ENCODE measurements at regions not wholly inside any gene's neighbourhood (a gene's known extent, or its start where the extent isn't known, plus 50 kb on each side); places are given as distances from the start of the nearest gene placed in this dataset.
"Not testable (repeated sequence)": the region's sequence is repeated elsewhere in the genome, so short reads cannot be mapped to it uniquely, and the experiment has no call there.

GRCh38 chr6:120804612-120805011, 529.7 kb downstream of the TBC1D32 start:
- Histone ChIP-seq H3K27ac (ENCODE audit: low read depth, low read length) (no peak overlapping the region), H3K27me3 (ENCODE audit: insufficient read depth, low read length) (no peaks in the 10 kb centered on the region), H3K9me3 (ENCODE audit: insufficient read depth, low read depth, low read length) (no peaks in the 10 kb centered on the region), H3K36me3 (ENCODE audit: insufficient read depth, low read length) (no peaks in the 10 kb centered on the region), H3K4me3 (ENCODE audit: low read length) (no peak overlapping the region), H3K4me1 (ENCODE audit: insufficient read depth, low read length) (no peaks in the 10 kb centered on the region), H3K9ac (ENCODE audit: low read depth, low read length) (no peak overlapping the region)
- WGBS = 90% methylated on average over 2 of the region's 2 CpGs

GRCh38 chr6:120786682-120787081, 547.6 kb downstream of the TBC1D32 start:
- H3K9me3 ChIP-seq (ENCODE audit: insufficient read depth, low read depth, low read length) = no peaks in the 10 kb centered on the region
- no peak overlapping the region for H3K4me3 ChIP-seq (ENCODE audit: low read length)
- H3K9ac ChIP-seq (ENCODE audit: low read depth, low read length) = no peak overlapping the region
- 95% methylated on average over 10 of the region's 10 CpGs for WGBS
- no peak overlapping the region for H3K27ac ChIP-seq (ENCODE audit: low read depth, low read length)
- H3K27me3 ChIP-seq (ENCODE audit: insufficient read depth, low read length) = no peaks in the 10 kb centered on the region
- no peaks in the 10 kb centered on the region for H3K36me3 ChIP-seq (ENCODE audit: insufficient read depth, low read length)
- no peaks in the 10 kb centered on the region for H3K4me1 ChIP-seq (ENCODE audit: insufficient read depth, low read length)

GRCh38 chr6:120786256-120786655, 548.0 kb downstream of the TBC1D32 start:
- Histone ChIP-seq H3K9ac (ENCODE audit: low read depth, low read length) (no peak overlapping the region), H3K4me1 (ENCODE audit: insufficient read depth, low read length) (no peaks in the 10 kb centered on the region), H3K27ac (ENCODE audit: low read depth, low read length) (no peak overlapping the region), H3K9me3 (ENCODE audit: insufficient read depth, low read depth, low read length) (no peaks in the 10 kb centered on the region), H3K4me3 (ENCODE audit: low read length) (no peak overlapping the region), H3K36me3 (ENCODE audit: insufficient read depth, low read length) (no peaks in the 10 kb centered on the region), H3K27me3 (ENCODE audit: insufficient read depth, low read length) (no peaks in the 10 kb centered on the region)
- 96% methylated on average over 8 of the region's 8 CpGs for WGBS

- no peaks in the 10 kb centered on the region for H3K9me3 ChIP-seq (ENCODE audit: insufficient read depth, low read depth, low read length)
- no peak overlapping the region for H3K27ac ChIP-seq (ENCODE audit: low read depth, low read length)
- H3K36me3 ChIP-seq (ENCODE audit: insufficient read depth, low read length) = no peaks in the 10 kb centered on the region
- H3K9ac ChIP-seq (ENCODE audit: low read depth, low read length) = no peak overlapping the region
- 96% methylated on average over 7 of the region's 7 CpGs for WGBS
- H3K27me3 ChIP-seq (ENCODE audit: insufficient read depth, low read length) = no peaks in the 10 kb centered on the region
- H3K4me3 ChIP-seq (ENCODE audit: low read length) = no peak overlapping the region
- H3K4me1 ChIP-seq (ENCODE audit: insufficient read depth, low read length) = no peaks in the 10 kb centered on the region
Measured at GRCh38 chr6:120785459-120786086, 548.7 kb downstream of the TBC1D32 start.

GRCh38 chr6:120779441-120779840, 554.8 kb downstream of the TBC1D32 start:
- no peaks in the 10 kb centered on the region for H3K27me3 ChIP-seq (ENCODE audit: insufficient read depth, low read length)
- H3K9ac ChIP-seq (ENCODE audit: low read depth, low read length) = no peak overlapping the region
- 97% methylated on average over 4 of the region's 4 CpGs for WGBS
- no peak overlapping the region for H3K4me3 ChIP-seq (ENCODE audit: low read length)
- no peaks in the 10 kb centered on the region for H3K4me1 ChIP-seq (ENCODE audit: insufficient read depth, low read length)
- H3K27ac ChIP-seq (ENCODE audit: low read depth, low read length) = no peak overlapping the region
- H3K9me3 ChIP-seq (ENCODE audit: insufficient read depth, low read depth, low read length) = no peaks in the 10 kb centered on the region
- no peaks in the 10 kb centered on the region for H3K36me3 ChIP-seq (ENCODE audit: insufficient read depth, low read length)

GRCh38 chr6:120775698-120776097, 558.6 kb downstream of the TBC1D32 start:
- H3K27ac ChIP-seq (ENCODE audit: low read depth, low read length) = no peak overlapping the region
- WGBS = 96% methylated on average over 3 of the region's 3 CpGs
- no peak overlapping the region for H3K4me3 ChIP-seq (ENCODE audit: low read length)
- no peak overlapping the region for H3K9ac ChIP-seq (ENCODE audit: low read depth, low read length)
- no peaks in the 10 kb centered on the region for H3K27me3 ChIP-seq (ENCODE audit: insufficient read depth, low read length)
- H3K36me3 ChIP-seq (ENCODE audit: insufficient read depth, low read length) = no peaks in the 10 kb centered on the region
- no peaks in the 10 kb centered on the region for H3K4me1 ChIP-seq (ENCODE audit: insufficient read depth, low read length)
- H3K9me3 ChIP-seq (ENCODE audit: insufficient read depth, low read depth, low read length) = no peaks in the 10 kb centered on the region

GRCh38 chr6:120774275-120774674, 560.0 kb downstream of the TBC1D32 start:
- H3K4me3 ChIP-seq (ENCODE audit: low read length) = no peak overlapping the region
- H3K36me3 ChIP-seq (ENCODE audit: insufficient read depth, low read length) = no peaks in the 10 kb centered on the region
- no peaks in the 10 kb centered on the region for H3K9me3 ChIP-seq (ENCODE audit: insufficient read depth, low read depth, low read length)
- no peaks in the 10 kb centered on the region for H3K27me3 ChIP-seq (ENCODE audit: insufficient read depth, low read length)
- H3K4me1 ChIP-seq (ENCODE audit: insufficient read depth, low read length) = no peaks in the 10 kb centered on the region
- WGBS = 73% methylated on average over 1 of the region's 1 CpG
- H3K27ac ChIP-seq (ENCODE audit: low read depth, low read length) = no peak overlapping the region
- no peak overlapping the region for H3K9ac ChIP-seq (ENCODE audit: low read depth, low read length)

- Histone ChIP-seq H3K9me3 (ENCODE audit: insufficient read depth, low read depth, low read length) (no peaks in the 10 kb centered on the region), H3K4me3 (ENCODE audit: low read length) (no peak overlapping the region), H3K27ac (ENCODE audit: low read depth, low read length) (no peak overlapping the region), H3K9ac (ENCODE audit: low read depth, low read length) (no peak overlapping the region), H3K27me3 (ENCODE audit: insufficient read depth, low read length) (no peaks in the 10 kb centered on the region), H3K4me1 (ENCODE audit: insufficient read depth, low read length) (no peaks in the 10 kb centered on the region), H3K36me3 (ENCODE audit: insufficient read depth, low read length) (no peaks in the 10 kb centered on the region)
- 100% methylated on average over 4 of the region's 4 CpGs for WGBS
Measured at GRCh38 chr6:120771019-120771418, 563.3 kb downstream of the TBC1D32 start.

GRCh38 chr6:120764312-120764711, 570.0 kb downstream of the TBC1D32 start:
- no peak overlapping the region for H3K4me3 ChIP-seq (ENCODE audit: low read length)
- peaks cover 5% of the 10 kb centered on the region; the same call in 1 of the 2 replicates for H3K4me1 ChIP-seq (ENCODE audit: insufficient read depth, low read length)
- no peaks in the 10 kb centered on the region for H3K36me3 ChIP-seq (ENCODE audit: insufficient read depth, low read length)
- H3K9ac ChIP-seq (ENCODE audit: low read depth, low read length) = no peak overlapping the region
- H3K27ac ChIP-seq (ENCODE audit: low read depth, low read length) = no peak overlapping the region
- H3K27me3 ChIP-seq (ENCODE audit: insufficient read depth, low read length) = no peaks in the 10 kb centered on the region
- no peaks in the 10 kb centered on the region for H3K9me3 ChIP-seq (ENCODE audit: insufficient read depth, low read depth, low read length)

- no peak overlapping the region for H3K9ac ChIP-seq (ENCODE audit: low read depth, low read length)
Measured at GRCh38 chr6:120759570-120759969, 574.7 kb downstream of the TBC1D32 start.

GRCh38 chr6:120748574-120748973, 585.7 kb downstream of the TBC1D32 start:
- WGBS = 66% methylated on average over 11 of the region's 12 CpGs
- not testable (repeated sequence) for H3K27me3 ChIP-seq (ENCODE audit: insufficient read depth, low read length); H3K36me3 ChIP-seq (ENCODE audit: insufficient read depth, low read length); H3K4me1 ChIP-seq (ENCODE audit: insufficient read depth, low read length); H3K9me3 ChIP-seq (ENCODE audit: insufficient read depth, low read depth, low read length); H3K9ac ChIP-seq (ENCODE audit: low read depth, low read length); H3K27ac ChIP-seq (ENCODE audit: low read depth, low read length); H3K4me3 ChIP-seq (ENCODE audit: low read length)

More at GRCh38 chr6:120759570-120759969, 574.7 kb downstream of the TBC1D32 start:
- Histone ChIP-seq H3K36me3 (ENCODE audit: insufficient read depth, low read length) (no peaks in the 10 kb centered on the region), H3K9me3 (ENCODE audit: insufficient read depth, low read depth, low read length) (no peaks in the 10 kb centered on the region), H3K27me3 (ENCODE audit: insufficient read depth, low read length) (no peaks in the 10 kb centered on the region), H3K4me3 (ENCODE audit: low read length) (no peak overlapping the region), H3K4me1 (ENCODE audit: insufficient read depth, low read length) (peaks cover 5% of the 10 kb centered on the region; the same call in 1 of the 2 replicates), H3K27ac (ENCODE audit: low read depth, low read length) (no peak overlapping the region)
- WGBS = no CpG with 5 or more reads among the region's 1 CpG

GRCh38 chr6:120736740-120737139, 597.5 kb downstream of the TBC1D32 start:
- H3K9me3 ChIP-seq (ENCODE audit: insufficient read depth, low read depth, low read length) = peaks cover 2% of the 10 kb centered on the region

More at GRCh38 chr6:120736740-120737139, 597.5 kb downstream of the TBC1D32 start:
- Histone ChIP-seq H3K9ac (ENCODE audit: low read depth, low read length) (no peak overlapping the region), H3K4me1 (ENCODE audit: insufficient read depth, low read length) (no peaks in the 10 kb centered on the region), H3K4me3 (ENCODE audit: low read length) (no peak overlapping the region), H3K36me3 (ENCODE audit: insufficient read depth, low read length) (no peaks in the 10 kb centered on the region), H3K27ac (ENCODE audit: low read depth, low read length) (no peak overlapping the region), H3K27me3 (ENCODE audit: insufficient read depth, low read length) (no peaks in the 10 kb centered on the region)
- WGBS = 96% methylated on average over 2 of the region's 2 CpGs
